Aorta (tissue), 5 donors: ENCODE measurements at regions not wholly inside any gene's neighbourhood (a gene's known extent, or its start where the extent isn't known, plus 50 kb on each side); places are given as distances from the start of the nearest gene placed in this dataset.

Experiments
- ATAC-seq: fragments of 200-7000 bp; cut with Tn5 transposase; one replicate; pipeline ENCODE4 v1.9.1; 2022; ENCODE audit warnings: moderate library complexity; ENCODE audit not compliant: low FRiP score
- DNase-seq, 2 donors: peaks; one replicate each; pipeline ENCODE4 v3.0.0-alpha.2; 2020
- H3K27ac ChIP-seq, 2 donors: one replicate each; pipeline ENCODE4 v1.5.1; 2013; ENCODE audit warnings: low read length in 2 of 2, mild to moderate bottlenecking in 2 of 2, moderate library complexity in 2 of 2, control low read depth in 1 of 2, inconsistent platforms in 1 of 2, low read depth in 1 of 2
- H3K27me3 ChIP-seq, 2 donors: one replicate each; pipeline ENCODE4 v1.6.1; 2013; ENCODE audit warnings: control low read depth in 1 of 2, low read length in 1 of 2, mild to moderate bottlenecking in 1 of 2, moderate library complexity in 1 of 2; ENCODE audit not compliant: insufficient read depth in 2 of 2, control insufficient read depth in 1 of 2
- H3K36me3 ChIP-seq, 2 donors: one replicate each; pipeline ENCODE4 v1.6.1; 2013; ENCODE audit warnings: control low read depth in 1 of 2, low read length in 1 of 2, mild to moderate bottlenecking in 1 of 2; ENCODE audit not compliant: insufficient read depth in 2 of 2, control insufficient read depth in 1 of 2
- H3K4me1 ChIP-seq, 2 donors: one replicate each; pipeline ENCODE4 v1.6.1; 2013; ENCODE audit warnings: low read length in 2 of 2, control low read depth in 1 of 2, mild to moderate bottlenecking in 1 of 2, moderate library complexity in 1 of 2; ENCODE audit not compliant: insufficient read depth in 2 of 2, control insufficient read depth in 1 of 2
- H3K4me3 ChIP-seq, 2 donors: one replicate each; pipeline ENCODE4 v1.5.1; 2013; ENCODE audit warnings: low read length in 2 of 2, control low read depth in 1 of 2, mild to moderate bottlenecking in 1 of 2
- H3K9me3 ChIP-seq: one replicate; pipeline ENCODE4 v1.6.1; 2013; ENCODE audit warnings: mild to moderate bottlenecking, low read length; ENCODE audit not compliant: control insufficient read depth
- WGBS, 2 donors: extraction: QIAGEN DNeasy Blood & Tissue Kit; methylation state at CpG; one replicate each; pipeline ENCODE4 v1.1.7; 2013; 5-methylcytosine and 5-hydroxymethylcytosine counted together
- intact Hi-C, 2 donors: fragments of 100-400 bp; cut with DNase I; formaldehyde crosslinking; loops; one replicate each; pipeline versions ENCODE4 v1.14.2 to v1.15.0; 2022
- donor health status: healthy with polysubstance abuse.
- donor health status: Bipolar disorder and iron deficiency.
- donor health status: DM: no; HTN: no; CAD: no.
- donor health status: DM: no; HTN: no; CAD: no.
- donor health status: DM: yes; HTN: yes; CAD: no.

GRCh38 chrX:87236830-87237440 lies 280.7 kb upstream of the KLHL4 start:
- 71 to 81% methylated on average over 2 of the region's 2 CpGs for WGBS, 2 donors
- H3K4me1 ChIP-seq, result no peaks in the 10 kb centered on the region
- no peaks in the 10 kb centered on the region for H3K27me3 ChIP-seq
- intact Hi-C loops, result no loop called here
- no peak for ATAC-seq
- no peak overlapping the region for H3K27ac ChIP-seq
- no peaks in the 10 kb centered on the region for H3K9me3 ChIP-seq
- no peak for DNase-seq
- H3K36me3 ChIP-seq, result no peaks in the 10 kb centered on the region
- H3K4me3 ChIP-seq, result no peak overlapping the region

- Histone ChIP-seq H3K4me3 (no peak overlapping the region), H3K27me3 (no peaks in the 10 kb centered on the region), H3K27ac (no peak overlapping the region), H3K9me3 (no peaks in the 10 kb centered on the region), H3K36me3 (no peaks in the 10 kb centered on the region), H3K4me1 (no peaks in the 10 kb centered on the region)
- WGBS, 2 donors, result 56 to 59% methylated on average over 5 of the region's 5 CpGs
- intact Hi-C loops, result no loop called here
- DNase-seq, result no peak
- no peak for ATAC-seq
Measured at GRCh38 chrX:87265518-87265917, 252.1 kb upstream of the KLHL4 start.

GRCh38 chrX:87272491-87272890 lies 245.1 kb upstream of the KLHL4 start:
- DNase-seq (no peak), ATAC-seq (no peak)
- intact Hi-C loops, result no loop called here
- H3K4me1 ChIP-seq, result no peaks in the 10 kb centered on the region
- no peaks in the 10 kb centered on the region for H3K27me3 ChIP-seq
- no peaks in the 10 kb centered on the region for H3K36me3 ChIP-seq
- H3K4me3 ChIP-seq, result no peak overlapping the region
- H3K27ac ChIP-seq, result no peak overlapping the region
- H3K9me3 ChIP-seq, result no peaks in the 10 kb centered on the region

- DNase-seq (no peak), ATAC-seq (no peak)
- intact Hi-C loops, result no loop called here
- Histone ChIP-seq H3K27me3 (no peaks in the 10 kb centered on the region), H3K36me3 (no peaks in the 10 kb centered on the region), H3K4me1 (no peaks in the 10 kb centered on the region), H3K4me3 (no peak overlapping the region), H3K27ac (no peak overlapping the region), H3K9me3 (no peaks in the 10 kb centered on the region)
- WGBS, 2 donors, result 2 to 6% methylated on average over 4 of the region's 4 CpGs
Measured at GRCh38 chrX:87299563-87300160, 217.9 kb upstream of the KLHL4 start.

GRCh38 chrX:87310780-87311179 lies 206.8 kb upstream of the KLHL4 start:
- no peak for DNase-seq
- 18 to 46% methylated on average over 1 of the region's 1 CpG for WGBS, 2 donors
- Histone ChIP-seq H3K36me3 (no peaks in the 10 kb centered on the region), H3K9me3 (no peaks in the 10 kb centered on the region), H3K27me3 (no peaks in the 10 kb centered on the region), H3K4me3 (no peak overlapping the region), H3K27ac (no peak overlapping the region), H3K4me1 (no peaks in the 10 kb centered on the region)
- intact Hi-C loops, result no loop called here
- ATAC-seq, result no peak

GRCh38 chrX:87327267-87327666 lies 190.3 kb upstream of the KLHL4 start:
- 74 to 90% methylated on average over 2 of the region's 2 CpGs for WGBS, 2 donors
- Histone ChIP-seq H3K4me1 (no peaks in the 10 kb centered on the region), H3K27me3 (no peaks in the 10 kb centered on the region), H3K27ac (no peak overlapping the region), H3K4me3 (no peak overlapping the region), H3K36me3 (no peaks in the 10 kb centered on the region), H3K9me3 (no peaks in the 10 kb centered on the region)
- ATAC-seq, result no peak
- intact Hi-C loops, result no loop called here
- no peak for DNase-seq

GRCh38 chrX:87337267-87337666 lies 180.3 kb upstream of the KLHL4 start:
- no peak overlapping the region for H3K4me3 ChIP-seq
- no peak for DNase-seq
- H3K27me3 ChIP-seq, result no peaks in the 10 kb centered on the region
- 31 to 37% methylated on average over 1 of the region's 1 CpG for WGBS, 2 donors
- intact Hi-C loops, result loop anchor here (5.0 kb wide), 2 partner anchors 325 to 330 kb away; no protein-coding TSS in a partner anchor
- H3K36me3 ChIP-seq, result no peaks in the 10 kb centered on the region
- H3K4me1 ChIP-seq, result no peaks in the 10 kb centered on the region
- ATAC-seq, result no peak
- H3K27ac ChIP-seq, result no peak overlapping the region
- no peaks in the 10 kb centered on the region for H3K9me3 ChIP-seq

- Histone ChIP-seq H3K9me3 (no peaks in the 10 kb centered on the region), H3K36me3 (no peaks in the 10 kb centered on the region), H3K4me1 (no peaks in the 10 kb centered on the region), H3K27ac (no peak overlapping the region), H3K4me3 (no peak overlapping the region), H3K27me3 (no peaks in the 10 kb centered on the region)
- no peak for DNase-seq
- intact Hi-C loops, result loop anchor here (5.0 kb wide), 2 partner anchors 324 to 329 kb away; no protein-coding TSS in a partner anchor
- no peak for ATAC-seq
Measured at GRCh38 chrX:87338510-87338909, 179.1 kb upstream of the KLHL4 start.

- no peak for ATAC-seq
Measured at GRCh38 chrX:87370865-87371264, 146.7 kb upstream of the KLHL4 start.

More at GRCh38 chrX:87370865-87371264, 146.7 kb upstream of the KLHL4 start:
- no peaks in the 10 kb centered on the region for H3K9me3 ChIP-seq
- no peak for DNase-seq
- no peaks in the 10 kb centered on the region for H3K36me3 ChIP-seq
- no peak overlapping the region for H3K27ac ChIP-seq
- H3K27me3 ChIP-seq, result no peaks in the 10 kb centered on the region
- 87 to 98% methylated on average over 2 of the region's 2 CpGs for WGBS, 2 donors
- intact Hi-C loops, result no loop called here
- H3K4me3 ChIP-seq, result no peak overlapping the region
- H3K4me1 ChIP-seq, result no peaks in the 10 kb centered on the region
